Testis (tissue), 2 donors: ENCODE measurements at regions not wholly inside any gene's neighbourhood (a gene's known extent, or its start where the extent isn't known, plus 50 kb on each side); places are given as distances from the start of the nearest gene placed in this dataset.

ENCODE experiments used
- DNase-seq: peaks from one replicate; pipeline ENCODE4 v3.0.0-alpha.2; 2019
- H3K27ac ChIP-seq, 2 donors: fragments of 200-600 bp; sonication (generic); one replicate each; pipeline ENCODE4 v1.5.1; 2019
- H3K27me3 ChIP-seq: fragments of 200-600 bp; sonication (generic); one replicate; pipeline ENCODE4 v1.5.1; 2019
- H3K36me3 ChIP-seq: fragments of 200-600 bp; sonication (generic); one replicate; pipeline ENCODE4 v1.5.1; 2017; ENCODE audit warnings: low read depth; ENCODE audit errors: missing control alignments
- H3K4me1 ChIP-seq: fragments of 200-600 bp; sonication (generic); one replicate; pipeline ENCODE4 v1.5.1; 2019
- H3K4me3 ChIP-seq, 2 donors: fragments of 200-600 bp; sonication (generic); one replicate each; pipeline ENCODE4 v1.5.1; 2017 to 2019
- H3K9me3 ChIP-seq: fragments of 200-600 bp; sonication (generic); one replicate; pipeline ENCODE4 v1.5.1; 2017
- CTCF ChIP-seq, 3 experiments: fragments of 450-650 bp in 2 of 3; fragments of 200-600 bp in 1 of 3; sonication (generic) in 1 of 3; IDR thresholded peaks; one replicate each; pipeline ENCODE4 v1.5.1; 2016 to 2019; ENCODE audit warnings: antibody characterized with exemption in 3 of 3, mild to moderate bottlenecking in 2 of 3, moderate library complexity in 1 of 3
- POLR2A ChIP-seq: fragments of 450-650 bp; IDR thresholded peaks from one replicate; pipeline ENCODE4 v1.6.1; 2017; ENCODE audit warnings: antibody characterized with exemption, mild to moderate bottlenecking, moderate library complexity
- WGBS, 2 donors: methylation state at CpG; one replicate each; pipeline ENCODE4 v1.1.5; 2018; 5-methylcytosine and 5-hydroxymethylcytosine counted together
- intact Hi-C: fragments of 100-400 bp; cut with DNase I; formaldehyde crosslinking; loops from one replicate; pipeline ENCODE4 v1.15.1; 2023; ENCODE audit warnings: low total_unique reads

- H3K36me3 ChIP-seq, result no peaks in the 10 kb centered on the region
- no peaks in the 10 kb centered on the region for H3K9me3 ChIP-seq
- intact Hi-C loops, result no loop called here
- H3K4me3 ChIP-seq, result no peak overlapping the region
- no peak for DNase-seq
- H3K4me1 ChIP-seq, result no peaks in the 10 kb centered on the region
- H3K27me3 ChIP-seq, result no peaks in the 10 kb centered on the region
- 63 to 75% methylated on average over 1 of the region's 1 CpG for WGBS, 2 donors
- TF ChIP-seq POLR2A (no peak), CTCF (IDR thresholded peaks at IDR 0.05) (no peak)
- H3K27ac ChIP-seq, result no peak overlapping the region
Observed at GRCh38 chr3:55173504-55173903, 245.6 kb upstream of the LRTM1 start.

GRCh38 chr3:55172913-55173312 is 245.1 kb upstream of the LRTM1 start:
- no peak for TF ChIP-seq POLR2A
- TF ChIP-seq CTCF (IDR thresholded peaks at IDR 0.05), result no peak
- Histone ChIP-seq H3K27me3 (no peaks in the 10 kb centered on the region), H3K36me3 (no peaks in the 10 kb centered on the region), H3K9me3 (no peaks in the 10 kb centered on the region), H3K4me3 (no peak overlapping the region), H3K27ac (no peak overlapping the region), H3K4me1 (no peaks in the 10 kb centered on the region)
- WGBS, 2 donors, result 95 to 97% methylated on average over 4 of the region's 4 CpGs
- DNase-seq, result no peak
- intact Hi-C loops, result no loop called here

- no peak for TF ChIP-seq POLR2A
- no peak for TF ChIP-seq CTCF (IDR thresholded peaks at IDR 0.05)
- WGBS, 2 donors, result 81 to 89% methylated on average over 1 of the region's 1 CpG
- intact Hi-C loops, result no loop called here
- no peak overlapping the region for H3K4me3 ChIP-seq
- no peak overlapping the region for H3K27ac ChIP-seq
- H3K9me3 ChIP-seq, result no peaks in the 10 kb centered on the region
- H3K27me3 ChIP-seq, result no peaks in the 10 kb centered on the region
- no peaks in the 10 kb centered on the region for H3K36me3 ChIP-seq
- DNase-seq, result no peak
- H3K4me1 ChIP-seq, result no peaks in the 10 kb centered on the region
Observed at GRCh38 chr3:55170444-55170843, 242.6 kb upstream of the LRTM1 start.

- WGBS, 2 donors, result 70 to 80% methylated on average over 5 of the region's 5 CpGs
- no peak overlapping the region for H3K27ac ChIP-seq
- intact Hi-C loops, result no loop called here
- no peak overlapping the region for H3K4me3 ChIP-seq
- no peaks in the 10 kb centered on the region for H3K36me3 ChIP-seq
- H3K27me3 ChIP-seq, result no peaks in the 10 kb centered on the region
- no peaks in the 10 kb centered on the region for H3K9me3 ChIP-seq
- DNase-seq, result no peak
- TF ChIP-seq CTCF (IDR thresholded peaks at IDR 0.05) (no peak), POLR2A (no peak)
- no peaks in the 10 kb centered on the region for H3K4me1 ChIP-seq
Observed at GRCh38 chr3:55169608-55170072, 241.8 kb upstream of the LRTM1 start.

GRCh38 chr3:55169161-55169560 is 241.3 kb upstream of the LRTM1 start:
- no peak for TF ChIP-seq CTCF (IDR thresholded peaks at IDR 0.05)
- no peak for TF ChIP-seq POLR2A
- H3K27me3 ChIP-seq, result no peaks in the 10 kb centered on the region
- H3K4me3 ChIP-seq, result no peak overlapping the region
- no peak for DNase-seq
- no peaks in the 10 kb centered on the region for H3K4me1 ChIP-seq
- no peak overlapping the region for H3K27ac ChIP-seq
- no peaks in the 10 kb centered on the region for H3K9me3 ChIP-seq
- intact Hi-C loops, result no loop called here
- no peaks in the 10 kb centered on the region for H3K36me3 ChIP-seq
